ENCODE measurements at regions not wholly inside any gene's neighbourhood (a gene's known extent, or its start where the extent isn't known, plus 50 kb on each side); places are given as distances from the start of the nearest gene placed in this dataset.
"Not testable (repeated sequence)": the region's sequence is repeated elsewhere in the genome, so short reads cannot be mapped to it uniquely, and the experiment has no call there.

DNA sequence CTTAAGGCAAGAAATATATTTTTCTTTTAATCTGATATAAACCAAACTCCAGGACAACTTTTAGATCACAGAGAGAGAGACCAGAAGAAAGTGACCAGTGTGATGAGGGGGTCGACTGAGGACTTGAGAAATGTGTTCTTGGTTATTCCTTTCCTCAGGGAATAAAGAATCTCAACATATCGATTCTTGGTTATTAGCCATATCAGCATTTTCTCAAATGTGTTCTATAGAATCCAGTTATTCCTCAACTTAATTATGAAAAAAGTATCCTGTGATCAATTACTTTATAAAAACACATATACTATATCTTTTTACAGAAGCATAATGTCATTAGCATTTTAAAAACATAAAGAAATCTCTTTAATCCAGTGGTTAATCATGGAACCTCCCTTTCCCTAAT is 222.1 kb upstream of the FAM3C start:
- no peak for DNase-seq

DNA sequence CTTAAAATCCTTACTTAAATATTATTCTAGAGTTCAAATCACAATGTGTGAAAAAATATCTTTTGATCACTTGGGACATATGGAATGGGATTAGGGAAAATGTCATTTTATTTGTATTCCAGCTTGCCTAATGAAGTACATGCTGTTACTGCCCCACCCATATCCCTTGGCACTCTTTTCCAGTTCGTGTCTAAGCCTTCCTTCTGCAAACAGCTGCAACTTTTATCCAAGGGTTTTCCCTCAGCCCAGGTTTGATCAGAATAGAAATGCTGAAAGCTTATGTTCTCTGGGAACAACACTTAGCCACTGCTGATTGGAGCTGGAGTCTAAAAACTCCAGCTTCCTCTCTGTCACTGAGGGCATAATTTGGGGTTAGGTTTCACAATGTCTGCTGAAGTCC is 214.1 kb upstream of the FAM3C start:
- no peak for DNase-seq

DNA sequence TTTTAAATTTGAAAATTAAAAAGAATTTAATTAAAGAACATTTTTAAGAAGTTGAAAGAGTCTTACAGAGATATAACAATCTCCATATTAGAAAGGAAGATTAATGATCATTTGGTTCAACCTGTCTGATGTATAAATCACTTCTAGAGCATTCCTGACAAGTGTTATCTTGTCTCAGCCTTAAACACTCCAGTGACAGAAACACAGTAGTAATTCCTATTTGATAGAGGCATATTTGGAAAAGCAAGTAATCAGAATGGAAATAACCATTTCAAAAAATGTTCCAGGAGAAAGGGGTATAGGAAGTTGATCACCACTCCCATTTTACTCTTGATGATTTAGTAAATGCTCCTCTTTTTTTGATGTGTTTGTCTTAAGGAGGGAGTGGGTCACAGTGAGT is 213.1 kb upstream of the FAM3C start:
- DNase-seq: no peak

DNA sequence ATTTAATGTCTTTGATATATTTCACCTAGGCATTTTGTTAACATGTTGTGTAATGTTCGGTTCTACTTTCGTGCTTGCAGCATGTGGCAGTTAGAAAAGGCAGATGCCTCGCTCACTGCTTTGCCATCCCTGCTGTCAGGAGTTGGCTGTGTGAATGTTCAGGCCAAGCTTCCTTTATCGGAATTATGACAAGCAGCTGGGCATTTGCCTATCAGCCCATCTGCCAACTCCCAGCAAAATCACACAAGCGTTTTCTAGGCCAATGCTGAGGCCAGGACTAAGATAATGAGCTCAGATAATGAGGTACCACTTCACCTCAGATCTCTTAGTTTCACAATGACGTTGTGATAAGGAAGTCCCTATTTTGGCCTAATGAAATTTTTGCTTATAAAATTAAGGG is 212.7 kb upstream of the FAM3C start:
- DNase-seq: no peak

DNA sequence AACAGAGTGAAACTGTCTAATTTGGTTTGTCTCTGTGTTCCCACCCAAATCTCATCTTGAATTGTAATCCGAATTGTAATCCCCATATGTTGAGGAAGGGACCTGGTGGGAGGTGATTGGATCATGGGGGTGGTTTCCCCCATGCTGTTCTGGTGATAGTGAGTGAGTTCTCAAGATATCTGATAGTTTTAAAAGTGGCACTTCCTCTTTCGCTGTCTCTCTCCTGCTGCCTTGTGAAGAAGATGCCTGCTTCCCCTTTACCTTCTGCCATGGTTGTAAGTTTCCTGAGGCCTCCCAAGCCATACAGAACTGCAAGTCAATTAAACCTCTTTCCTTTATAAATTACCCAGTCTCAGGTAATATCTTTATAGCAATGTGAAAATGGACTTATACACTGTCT is 212.1 kb upstream of the FAM3C start:
- not testable (repeated sequence) for DNase-seq

DNA sequence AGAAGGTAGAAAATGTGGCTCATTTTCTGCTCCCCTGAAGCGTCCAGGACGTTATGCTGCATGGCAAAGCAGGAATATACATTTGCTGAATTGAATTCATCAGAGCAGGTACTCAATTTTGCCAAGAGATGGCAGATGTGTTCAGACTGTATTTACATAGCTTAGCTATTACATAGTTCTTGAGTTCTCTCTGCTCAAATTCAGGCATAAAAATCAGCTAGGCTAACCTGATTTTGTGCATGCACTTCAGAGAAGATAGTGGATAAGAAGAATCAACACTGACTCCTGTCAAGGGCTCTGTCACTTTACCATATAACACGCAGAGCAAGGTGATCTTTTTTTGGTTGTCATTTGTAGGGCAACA is 209.2 kb upstream of the FAM3C start:
- no peak for DNase-seq

DNA sequence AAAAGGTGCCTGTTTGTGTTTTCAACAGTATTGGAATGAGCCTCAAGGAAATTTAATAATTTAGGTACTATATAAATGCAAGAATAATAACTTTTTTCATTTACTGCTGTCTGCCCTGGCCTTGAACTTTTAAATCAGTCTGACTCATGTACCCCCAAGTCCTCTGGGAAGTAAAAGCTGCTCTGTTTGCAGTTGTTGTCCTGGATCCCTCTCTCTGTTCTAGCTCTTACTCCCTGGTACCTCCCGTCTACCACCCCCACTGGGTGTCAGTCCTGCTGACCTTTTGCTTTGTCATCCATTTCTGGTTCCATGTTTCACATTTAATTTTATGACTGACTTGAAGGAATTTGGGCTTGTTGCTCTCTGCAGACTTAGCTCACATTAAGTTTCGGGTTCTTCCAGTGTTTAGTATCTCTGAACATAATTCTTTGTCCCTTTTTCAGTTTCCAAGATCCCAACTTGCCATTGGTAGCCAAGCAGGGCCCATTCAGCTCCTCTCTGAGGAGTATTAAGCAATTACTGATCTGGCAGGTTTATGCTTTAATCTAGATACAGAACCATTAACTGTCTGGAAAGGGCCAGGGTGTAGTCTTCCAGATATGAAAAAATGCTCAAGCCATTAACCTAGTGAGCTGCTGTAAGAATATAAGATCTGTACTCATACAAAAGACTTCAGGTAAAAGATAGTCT is 208.7 kb upstream of the FAM3C start:
- DNase-seq: no peak

DNA sequence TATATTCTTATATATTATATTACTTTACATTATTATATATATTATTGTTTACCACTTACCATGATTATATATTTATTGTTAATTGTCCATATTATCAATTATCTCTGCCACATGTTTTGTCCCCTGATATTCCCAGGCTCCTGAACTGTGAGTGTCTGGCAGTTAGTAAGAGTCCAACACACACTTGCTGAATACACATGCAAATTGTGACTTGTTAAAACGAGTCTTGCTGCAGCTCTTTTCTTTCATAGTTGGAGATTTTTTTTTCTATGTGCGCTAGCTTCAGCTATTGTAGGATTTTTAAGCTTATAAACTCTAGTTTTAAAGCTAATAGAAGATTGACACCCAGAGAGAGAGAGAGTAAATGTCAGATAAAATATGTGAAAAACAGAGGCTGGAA is 207.8 kb upstream of the FAM3C start:
- DNase-seq: no peak

DNA sequence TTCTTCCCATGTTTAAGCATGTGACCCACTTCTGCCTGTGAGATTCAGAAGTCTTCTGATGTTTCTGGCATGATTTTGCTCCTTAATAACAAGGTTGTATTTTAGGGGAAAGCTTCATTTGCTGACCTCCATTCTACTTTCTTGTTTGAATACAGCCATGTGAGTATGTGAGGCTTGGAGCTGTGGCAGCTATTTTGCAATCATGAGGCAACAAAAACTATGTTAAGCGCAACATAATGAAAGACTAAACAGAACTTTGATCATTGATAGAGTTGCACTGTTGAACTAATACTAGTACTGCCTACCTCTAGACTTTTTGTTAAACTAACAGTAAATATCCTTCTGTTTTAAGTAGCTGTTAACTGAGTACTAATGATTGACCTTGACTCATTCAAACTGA is 203.8 kb upstream of the FAM3C start:
- DNase-seq: no peak

DNA sequence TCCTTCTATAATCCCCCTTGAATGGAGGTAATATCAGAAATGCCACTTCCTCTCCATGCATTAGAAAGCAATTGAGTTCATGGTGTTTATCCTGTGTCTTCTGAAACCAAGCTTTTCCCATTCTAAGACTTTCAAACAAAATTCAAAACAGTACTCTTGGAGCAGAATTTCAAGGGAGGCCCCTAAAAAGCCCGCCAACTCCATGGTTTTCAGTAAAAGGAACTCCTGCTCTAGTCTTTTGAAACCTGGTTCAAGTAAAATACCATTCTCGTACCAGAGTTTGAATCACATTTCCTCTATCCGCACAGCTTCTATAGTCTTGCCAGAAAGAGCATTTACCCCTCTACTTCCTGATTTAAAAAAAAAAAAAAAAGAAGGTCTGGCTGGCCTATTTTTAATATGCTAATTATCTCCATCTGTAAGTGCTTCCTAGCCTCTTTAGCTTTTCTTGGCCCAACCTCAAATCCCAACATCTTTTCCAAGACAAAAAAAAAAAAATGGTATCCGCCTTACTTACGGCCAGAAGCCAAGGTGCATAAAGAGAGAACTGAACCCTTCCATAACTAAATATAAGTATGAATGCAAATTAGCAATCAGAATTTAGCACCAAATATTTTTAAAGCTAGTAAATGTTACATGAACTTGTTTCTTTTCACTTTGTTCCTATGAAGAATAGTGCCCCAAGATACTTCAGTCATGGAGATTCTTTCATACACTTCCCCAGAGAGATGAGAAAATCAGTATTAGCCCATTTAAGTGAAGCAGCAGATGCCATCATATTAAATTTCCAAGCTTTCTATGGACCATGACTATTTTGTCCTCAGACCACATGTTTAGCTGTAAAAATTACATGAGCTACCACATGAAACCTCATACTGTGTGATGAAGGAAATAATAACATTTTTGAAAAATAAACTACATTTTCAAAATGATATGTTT is 199.9 kb upstream of the FAM3C start:
- DNase-seq: no peak

DNA sequence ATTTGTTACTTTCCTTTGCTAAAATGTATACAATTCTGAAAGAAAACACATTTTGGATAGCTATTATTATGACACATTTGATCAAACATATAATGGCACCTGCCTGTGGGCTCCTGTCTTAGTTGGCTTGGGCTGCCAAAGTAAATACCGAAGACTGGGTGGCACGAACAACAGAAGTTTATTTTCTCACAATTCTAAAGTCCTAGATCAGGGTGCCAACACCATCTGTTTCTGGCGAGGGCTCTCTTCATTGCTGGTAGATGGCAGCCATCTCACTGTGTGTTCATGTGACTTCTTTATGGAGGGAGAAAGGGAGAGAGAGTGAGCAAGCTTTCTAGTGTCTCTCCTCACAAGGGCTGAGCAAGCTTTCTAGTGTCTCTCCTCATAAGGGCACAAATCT is 195.8 kb upstream of the FAM3C start:
- no peak for DNase-seq

DNA sequence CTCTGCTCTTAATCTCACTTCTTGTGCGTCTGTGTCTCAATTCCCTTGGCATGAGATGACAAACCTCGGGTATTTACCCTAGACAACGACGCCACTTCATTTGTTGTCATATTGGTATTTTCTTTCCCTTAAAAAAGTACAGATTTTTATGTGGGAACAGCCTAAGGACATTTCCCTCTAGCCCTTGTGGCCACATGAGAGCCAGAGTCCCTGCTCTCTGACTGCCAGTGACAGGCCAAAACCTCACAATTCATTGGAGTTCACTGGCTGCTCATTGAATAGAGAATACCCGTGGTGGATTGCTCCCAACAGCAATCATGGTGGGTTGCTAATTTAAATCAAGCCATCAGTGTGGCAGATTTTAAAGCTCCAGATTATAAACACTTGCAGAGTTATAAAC is 191.3 kb upstream of the FAM3C start:
- DNase-seq: no peak

DNA sequence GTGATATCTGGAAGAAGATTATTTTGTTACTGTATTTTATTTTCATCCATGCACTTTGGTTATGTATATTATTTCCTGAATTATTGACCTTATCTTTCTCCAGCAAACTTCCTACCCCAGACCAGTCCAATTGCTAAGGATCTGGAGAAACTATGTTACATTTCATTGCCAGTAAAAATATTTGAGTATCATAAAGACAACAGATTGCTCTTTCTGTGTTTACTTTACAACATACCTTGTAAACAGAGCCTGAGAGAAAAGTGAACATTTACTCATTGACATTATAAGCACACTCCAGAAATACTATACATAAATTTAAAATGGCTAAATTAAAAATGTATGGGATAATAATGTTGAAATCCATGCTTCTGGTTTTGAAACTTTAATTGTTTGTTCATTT is 186.2 kb upstream of the FAM3C start:
- DNase-seq: no peak

DNA sequence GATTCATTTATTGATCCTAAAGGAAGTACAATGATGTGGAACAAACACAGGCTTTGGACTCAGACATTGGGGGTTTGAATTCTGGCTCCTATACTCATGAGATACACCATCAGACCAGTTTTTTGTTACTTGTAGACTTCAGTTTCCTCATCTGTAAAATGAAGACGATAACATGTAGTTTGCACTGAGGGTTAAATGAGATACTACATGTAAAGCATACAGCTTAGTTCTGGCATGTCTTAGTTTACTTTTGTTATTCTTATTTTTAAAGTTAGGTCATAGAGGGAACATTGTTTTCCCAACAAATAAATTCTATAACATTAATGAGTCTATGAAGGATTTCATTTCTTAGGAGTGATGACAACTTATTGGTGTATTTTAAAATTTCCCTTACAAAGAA is 183.5 kb upstream of the FAM3C start:
- DNase-seq: no peak

DNA sequence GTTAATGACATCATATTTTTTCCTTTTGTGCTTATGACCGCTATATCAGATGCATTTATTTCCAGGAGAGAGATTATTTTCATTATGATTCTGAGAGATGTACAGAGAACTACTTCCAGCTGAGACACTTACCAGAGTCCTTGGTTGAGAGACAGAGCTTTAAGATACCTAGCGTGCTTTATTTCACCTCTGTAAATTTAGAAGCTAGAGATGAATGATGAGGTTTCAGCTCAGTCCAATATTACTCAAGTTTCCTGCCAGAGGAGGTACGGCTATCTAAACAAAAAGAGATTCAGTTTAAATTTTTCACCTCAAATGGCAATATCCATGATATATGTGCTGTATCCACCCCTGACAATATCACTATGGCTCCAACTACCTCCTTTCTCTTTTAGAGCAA is 182.6 kb upstream of the FAM3C start:
- no peak for DNase-seq

DNA sequence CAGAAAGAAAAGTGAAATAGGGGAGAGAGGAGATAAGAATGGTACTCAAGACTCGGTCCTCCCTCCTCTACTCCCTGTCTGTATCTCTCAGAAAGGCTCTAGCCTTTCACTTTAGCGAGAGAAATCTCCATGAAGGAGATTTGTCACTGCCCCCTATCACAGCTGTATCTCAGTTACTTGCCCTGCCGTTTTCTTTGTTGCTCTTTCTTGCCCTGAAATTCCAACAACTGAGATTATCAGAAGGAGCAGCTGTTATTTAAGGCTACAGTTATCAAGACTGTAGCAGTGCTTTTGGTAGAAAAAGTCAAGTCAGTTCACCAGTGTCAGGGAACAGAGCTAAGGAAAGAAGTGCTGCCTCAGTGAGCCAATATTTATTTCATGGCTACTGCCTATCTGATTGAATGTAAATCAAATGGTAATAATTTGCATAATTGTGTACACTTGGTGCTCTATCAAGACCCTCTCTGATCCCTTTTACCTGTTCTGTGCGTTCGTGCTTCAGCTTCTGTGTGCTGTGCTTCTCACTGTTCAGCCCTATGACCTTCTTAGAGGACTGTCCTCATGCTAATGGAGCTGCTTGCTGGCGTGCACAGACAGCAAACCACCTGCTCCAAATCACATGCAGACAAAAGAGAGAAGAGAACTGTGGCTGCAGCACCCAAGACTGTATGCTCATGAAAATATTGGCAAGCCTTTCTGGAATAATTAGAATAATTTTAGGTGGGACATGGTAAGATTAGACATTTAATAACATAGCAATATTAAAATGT is 180.2 kb upstream of the FAM3C start:
- DNase-seq: no peak

DNA sequence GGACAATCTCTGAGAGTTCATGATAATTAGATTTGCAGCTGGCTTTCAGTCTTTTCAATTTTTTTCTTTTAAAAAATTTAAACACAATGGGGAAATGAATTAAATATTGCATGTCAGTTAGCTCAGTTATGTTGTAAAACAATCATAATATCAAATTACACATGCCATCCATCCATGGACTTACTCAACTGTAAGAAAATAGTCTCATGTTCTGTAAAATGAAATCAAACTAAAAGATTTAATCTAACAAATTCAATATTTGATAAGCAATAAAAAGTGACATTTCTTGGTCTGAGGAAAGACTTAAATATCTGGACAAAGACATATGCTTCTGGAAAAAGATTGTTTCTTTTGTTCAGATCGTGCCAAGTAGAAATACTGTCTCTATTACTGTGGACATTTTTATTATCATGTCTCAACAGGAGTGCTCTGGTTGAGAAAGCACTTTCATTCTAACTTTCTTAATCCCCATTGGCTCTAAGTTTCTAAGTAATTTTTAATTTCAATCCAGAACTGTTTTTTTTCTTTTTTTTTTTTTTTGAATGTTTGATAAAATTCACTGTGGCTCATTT is 179.2 kb upstream of the FAM3C start:
- no peak for DNase-seq

DNA sequence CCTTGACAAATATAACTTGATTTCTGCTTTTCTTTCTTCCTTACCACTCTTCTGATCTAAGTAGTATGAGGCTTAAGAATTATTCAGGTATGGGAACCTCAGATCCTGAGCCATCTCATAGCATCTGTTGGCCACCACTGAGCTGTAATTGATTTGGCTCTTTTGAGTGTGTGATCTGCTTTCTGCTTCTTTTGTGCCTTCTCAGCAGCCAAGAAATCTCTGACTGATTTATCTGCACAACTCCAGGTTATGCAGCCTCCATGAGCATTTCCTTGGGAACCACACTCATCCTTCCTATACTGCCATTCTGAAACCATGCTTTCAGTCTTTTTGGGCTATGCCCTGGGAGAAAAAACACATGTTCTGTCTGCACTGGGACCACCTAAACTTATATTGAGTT is 178.0 kb upstream of the FAM3C start:
- DNase-seq: no peak

DNA sequence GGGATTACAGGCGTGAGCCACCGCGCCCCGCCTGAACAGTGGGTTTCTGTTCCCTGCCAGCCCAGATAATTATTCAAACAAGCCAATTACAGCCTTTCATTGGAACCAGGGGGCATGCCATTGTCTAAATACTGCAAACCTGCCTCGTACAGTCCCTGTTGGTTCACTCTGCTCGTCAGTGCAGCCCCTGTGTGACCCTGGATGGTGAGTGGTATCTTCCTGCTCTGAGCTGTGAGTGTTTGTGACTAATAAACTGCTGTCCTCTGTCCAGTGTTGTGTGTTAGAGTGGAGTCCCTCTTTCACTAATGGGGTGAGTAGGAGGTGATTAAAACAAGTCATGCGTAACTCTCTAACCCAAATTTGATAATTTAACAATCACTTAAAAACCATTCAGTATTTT is 176.5 kb upstream of the FAM3C start:
- no peak for DNase-seq

DNA sequence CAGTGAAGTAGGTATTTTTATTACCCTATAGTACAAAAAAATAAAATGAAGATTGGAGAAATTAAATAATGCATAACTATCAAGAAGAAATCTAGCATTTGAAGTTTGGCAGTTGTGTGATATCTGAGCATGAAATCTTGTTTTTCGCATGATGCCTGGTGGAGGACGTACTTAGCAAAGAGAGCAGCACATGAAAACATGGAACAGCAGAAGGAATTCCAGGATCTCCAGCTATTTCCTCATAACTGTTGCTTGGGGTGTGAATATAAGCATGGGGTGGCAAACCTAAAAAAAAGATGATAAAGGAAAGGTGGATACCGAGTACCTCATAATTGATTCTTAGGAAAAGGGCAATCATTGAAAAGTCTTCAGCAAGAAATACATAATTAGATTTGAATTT is 174.3 kb upstream of the FAM3C start:
- no peak for DNase-seq

DNA sequence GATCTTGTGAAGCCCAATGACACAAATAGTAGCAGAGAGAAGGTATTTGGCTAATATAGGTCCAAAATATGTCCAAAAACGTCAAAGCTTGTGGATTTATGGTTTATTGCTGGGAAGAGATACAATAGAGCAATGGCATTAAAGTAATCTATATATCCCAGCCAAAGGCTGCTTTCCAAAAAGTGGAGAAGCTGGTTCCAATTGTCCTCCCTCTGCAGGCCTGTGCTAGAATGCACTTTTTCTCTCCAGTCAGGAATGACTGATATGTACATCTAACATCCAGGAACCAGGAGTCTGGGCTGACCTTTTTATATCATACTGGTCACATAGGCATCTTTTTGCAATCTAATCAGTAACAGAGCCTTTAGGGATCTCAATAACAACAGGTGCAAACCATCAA is 167.1 kb upstream of the FAM3C start:
- DNase-seq: no peak

DNA sequence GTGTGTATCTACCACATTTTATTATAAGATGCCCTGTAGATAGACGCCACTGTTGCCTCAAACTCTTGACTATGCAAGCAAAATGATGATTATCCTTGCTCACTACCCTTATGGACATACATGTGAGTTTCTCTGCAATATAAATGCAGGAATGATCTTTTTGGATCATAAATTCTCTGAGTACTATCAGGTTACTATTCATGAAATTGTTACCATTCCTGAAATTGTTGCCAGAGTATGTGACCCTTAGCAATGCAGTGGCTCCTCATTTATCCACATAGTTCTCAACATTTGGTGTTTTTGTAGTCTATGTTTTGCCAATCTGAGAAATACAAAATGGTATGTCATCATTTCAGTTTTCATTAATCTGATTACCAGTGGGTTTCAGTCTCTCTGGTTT is 166.2 kb upstream of the FAM3C start:
- DNase-seq: no peak

DNA sequence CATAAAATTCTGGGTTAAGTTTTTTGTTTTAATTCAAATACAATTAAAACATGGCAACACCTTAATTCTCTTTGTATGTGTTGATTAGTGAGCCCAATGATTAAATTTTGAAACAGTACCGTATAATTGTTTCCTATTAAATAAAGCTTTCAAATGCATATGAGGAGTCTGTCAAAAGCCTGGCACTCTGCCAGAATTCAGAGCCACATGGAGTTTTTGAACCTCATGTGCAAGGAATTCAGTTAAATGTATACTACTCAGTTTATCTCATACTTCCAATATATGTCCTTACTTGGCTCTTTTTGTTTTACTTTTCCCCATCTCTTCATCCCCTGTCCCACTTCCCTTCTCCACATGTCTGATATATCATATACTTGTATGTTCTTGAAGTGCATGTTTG is 165.6 kb upstream of the FAM3C start:
- DNase-seq: no peak
